GM12875 (cell line): ENCODE measurements at regions not wholly inside any gene's neighbourhood (a gene's known extent, or its start where the extent isn't known, plus 50 kb on each side); places are given as distances from the start of the nearest gene placed in this dataset.

ENCODE experiments used
- H3K4me3 ChIP-seq: one replicate; pipeline ENCODE4 v1.5.1; 2011; ENCODE audit warnings: low read depth, low read length, control low read depth
- TF ChIP-seq, protein P1 (sequence below): IDR thresholded peaks from 2 replicates; pipeline ENCODE4 v1.5.1; 2011; ENCODE audit warnings: low read depth, mild to moderate bottlenecking, control low read depth, inconsistent platforms, low read length, moderate library complexity, borderline replicate concordance; ENCODE audit not compliant: insufficient read depth

DNA sequence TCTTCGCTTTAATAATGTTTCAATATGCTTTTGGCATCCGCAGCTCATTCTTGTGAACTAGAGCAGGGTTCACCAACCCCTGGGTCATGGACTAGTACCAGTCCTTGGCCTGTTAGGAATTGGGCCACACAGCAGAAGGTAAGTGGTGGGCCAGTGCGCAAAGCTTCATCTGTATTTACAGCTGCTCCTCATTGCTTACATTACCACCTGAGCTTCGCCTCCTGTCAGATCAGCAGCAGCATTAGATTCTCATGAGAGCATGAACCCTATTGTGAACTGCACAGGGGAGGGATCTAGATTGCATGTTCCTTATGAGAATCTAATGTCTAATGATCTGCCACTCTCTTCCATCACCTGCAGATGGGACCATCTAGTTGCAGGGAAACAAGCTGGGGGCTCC lies 75.5 kb upstream of the GGTLC1 start:
- TF ChIP-seq, protein P1, sequence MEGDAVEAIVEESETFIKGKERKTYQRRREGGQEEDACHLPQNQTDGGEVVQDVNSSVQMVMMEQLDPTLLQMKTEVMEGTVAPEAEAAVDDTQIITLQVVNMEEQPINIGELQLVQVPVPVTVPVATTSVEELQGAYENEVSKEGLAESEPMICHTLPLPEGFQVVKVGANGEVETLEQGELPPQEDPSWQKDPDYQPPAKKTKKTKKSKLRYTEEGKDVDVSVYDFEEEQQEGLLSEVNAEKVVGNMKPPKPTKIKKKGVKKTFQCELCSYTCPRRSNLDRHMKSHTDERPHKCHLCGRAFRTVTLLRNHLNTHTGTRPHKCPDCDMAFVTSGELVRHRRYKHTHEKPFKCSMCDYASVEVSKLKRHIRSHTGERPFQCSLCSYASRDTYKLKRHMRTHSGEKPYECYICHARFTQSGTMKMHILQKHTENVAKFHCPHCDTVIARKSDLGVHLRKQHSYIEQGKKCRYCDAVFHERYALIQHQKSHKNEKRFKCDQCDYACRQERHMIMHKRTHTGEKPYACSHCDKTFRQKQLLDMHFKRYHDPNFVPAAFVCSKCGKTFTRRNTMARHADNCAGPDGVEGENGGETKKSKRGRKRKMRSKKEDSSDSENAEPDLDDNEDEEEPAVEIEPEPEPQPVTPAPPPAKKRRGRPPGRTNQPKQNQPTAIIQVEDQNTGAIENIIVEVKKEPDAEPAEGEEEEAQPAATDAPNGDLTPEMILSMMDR = no peak
- H3K4me3 ChIP-seq = no peak overlapping the region

DNA sequence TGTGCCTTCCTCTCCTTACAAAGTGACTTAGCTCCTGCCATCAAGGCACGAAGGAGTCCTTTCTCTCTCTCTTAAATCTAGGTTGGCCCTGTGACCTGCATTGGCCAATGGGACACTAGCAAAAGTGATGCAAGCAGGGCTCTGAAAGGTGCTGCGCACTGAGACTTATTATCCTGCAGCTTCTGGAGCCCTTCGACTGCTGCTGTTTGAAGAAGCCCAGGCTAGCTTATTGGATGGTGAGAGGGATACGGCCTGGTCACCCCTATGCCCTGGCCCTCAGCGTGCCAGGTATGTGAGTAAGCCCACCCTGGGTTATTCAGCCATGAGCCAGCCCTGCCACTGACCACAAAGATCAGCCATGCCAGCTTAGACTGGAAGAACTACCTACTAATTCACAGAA lies 74.5 kb upstream of the GGTLC1 start:
- H3K4me3 ChIP-seq = no peak overlapping the region
- TF ChIP-seq, protein P1 = no peak

DNA sequence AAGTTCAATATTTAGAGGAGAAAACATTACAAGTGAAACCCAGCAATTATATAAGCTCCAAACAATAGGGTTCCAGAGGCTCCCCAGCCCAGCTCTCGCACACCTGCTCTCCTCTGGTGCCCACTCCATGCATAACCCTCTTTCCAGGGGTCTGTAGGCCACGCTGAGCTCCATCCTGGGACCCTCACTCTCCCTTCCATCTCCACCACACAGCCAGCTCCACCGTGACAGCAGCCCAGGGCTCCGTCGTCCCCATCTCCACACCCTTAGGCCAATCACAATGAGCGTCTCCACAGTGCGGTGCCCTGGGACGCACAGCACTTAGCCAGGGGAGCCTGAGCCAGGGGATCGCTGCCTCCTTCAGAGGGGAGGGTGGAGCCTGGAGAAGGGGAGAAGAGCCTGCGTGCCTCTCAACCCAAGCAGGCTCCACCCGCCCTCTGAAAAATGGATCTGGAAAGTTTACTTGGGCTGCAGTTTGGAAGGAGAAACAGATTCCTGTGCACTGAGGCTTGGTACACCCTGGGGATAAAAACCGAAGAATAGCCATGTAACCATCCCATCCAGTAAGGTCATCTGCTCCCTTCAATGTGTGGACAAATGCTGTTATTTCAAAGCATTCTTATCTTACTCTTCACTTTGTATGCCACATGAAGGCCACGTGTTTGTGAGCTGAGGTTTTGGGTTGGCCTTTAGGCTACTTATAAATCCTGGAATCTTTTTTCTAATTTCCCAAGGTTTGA lies 72.4 kb upstream of the GGTLC1 start:
- H3K4me3 ChIP-seq = no peak overlapping the region
- TF ChIP-seq, protein P1 = no peak

DNA sequence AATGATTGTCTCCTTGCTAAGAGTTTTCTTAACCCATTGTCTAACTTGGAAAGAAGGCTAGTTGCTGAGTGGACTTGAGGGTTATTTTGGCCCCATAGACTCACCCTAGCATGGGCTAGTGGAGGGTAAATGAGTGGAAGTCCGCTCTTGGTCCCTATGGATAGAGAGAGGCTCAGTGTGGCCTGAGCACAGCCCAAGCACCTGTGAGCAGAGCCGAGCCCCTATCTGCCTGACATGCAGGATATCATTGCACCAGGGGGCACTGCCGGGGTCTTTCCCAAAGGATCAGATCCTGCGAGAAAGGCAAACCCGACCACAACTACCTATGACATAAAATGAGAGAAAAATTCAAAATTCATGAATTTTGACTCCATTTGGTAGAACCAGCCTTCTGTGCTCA lies 70.6 kb upstream of the GGTLC1 start:
- TF ChIP-seq, protein P1 = no peak
- H3K4me3 ChIP-seq = no peak overlapping the region

DNA sequence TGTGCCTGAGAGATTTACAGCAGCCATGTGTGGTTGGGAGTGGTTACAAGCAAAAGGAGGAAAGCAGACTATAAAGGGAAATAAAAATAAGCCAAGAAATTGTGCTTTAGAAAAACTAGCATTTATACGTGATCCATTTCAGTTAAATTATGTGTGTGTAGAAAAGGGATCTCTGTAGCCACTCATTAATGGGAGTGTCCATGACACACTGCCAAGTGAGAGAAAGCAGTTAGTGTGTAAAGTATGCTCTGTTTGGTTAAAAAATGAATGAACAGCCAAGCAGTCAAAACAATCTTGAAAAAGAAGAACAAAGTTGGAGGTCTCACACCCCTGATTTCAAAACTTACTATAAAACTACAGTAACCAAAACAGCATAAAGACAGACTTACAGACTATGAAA lies 67.9 kb upstream of the GGTLC1 start:
- TF ChIP-seq, protein P1 = no peak
- no peak overlapping the region for H3K4me3 ChIP-seq

DNA sequence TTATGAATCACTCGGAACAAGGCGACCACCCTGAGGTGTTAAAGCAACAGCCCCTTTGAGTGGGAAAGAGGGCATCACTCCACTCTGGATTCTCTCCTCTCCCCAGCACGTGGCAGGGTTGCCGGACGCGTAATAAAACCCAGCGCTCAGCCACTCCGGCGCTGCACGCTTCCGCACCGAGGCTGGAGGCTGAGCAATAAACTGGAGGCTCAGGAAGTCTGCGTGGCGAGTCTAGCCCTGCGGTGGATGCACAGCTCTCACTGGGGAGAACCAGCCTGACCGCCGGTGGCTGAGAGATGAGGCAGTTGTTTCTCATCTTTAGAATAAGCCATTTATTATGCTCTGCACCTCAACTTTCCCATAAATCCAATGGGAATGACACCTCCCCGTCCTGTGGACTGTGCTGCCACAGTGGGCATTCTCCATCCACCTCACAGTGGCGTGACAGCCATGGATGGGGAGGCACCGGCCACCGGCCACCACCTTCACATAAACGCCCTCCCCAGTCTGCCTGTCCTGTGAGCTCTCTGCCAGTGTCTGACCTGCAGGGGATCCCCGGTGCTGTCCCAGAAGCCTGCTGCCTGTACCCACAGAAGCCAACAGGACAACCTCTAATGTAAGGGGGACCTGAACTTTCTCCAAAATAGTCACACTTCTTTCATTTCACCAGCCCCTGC lies 64.2 kb upstream of the GGTLC1 start:
- TF ChIP-seq, protein P1 = no peak

DNA sequence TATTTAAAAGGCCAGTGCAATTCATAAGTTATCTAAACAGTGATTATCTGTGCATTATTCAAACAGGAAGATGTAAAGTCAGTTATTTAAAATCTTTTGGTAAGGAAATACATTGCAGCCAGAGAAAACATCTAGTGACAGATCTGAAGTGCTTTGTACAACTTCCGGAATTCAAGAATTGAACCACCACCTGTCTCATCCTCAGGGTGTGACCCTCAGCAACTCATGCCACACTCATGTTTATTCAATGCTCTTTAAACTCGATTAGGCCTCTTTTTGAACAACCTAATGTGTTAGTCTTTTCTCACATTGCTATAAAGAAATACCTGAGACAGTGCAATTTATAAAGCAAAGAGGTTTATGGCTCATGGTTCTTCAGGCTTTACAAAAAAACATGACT lies 62.6 kb upstream of the GGTLC1 start:
- H3K4me3 ChIP-seq = no peak overlapping the region
- TF ChIP-seq, protein P1 = no peak

More for the DNA sequence above, 64.2 kb upstream of the GGTLC1 start:
- H3K4me3 ChIP-seq = no peak overlapping the region
